ENCODE measurements at regions not wholly inside any gene's neighbourhood (a gene's known extent, or its start where the extent isn't known, plus 50 kb on each side); places are given as distances from the start of the nearest gene placed in this dataset.
"Not testable (repeated sequence)": the region's sequence is repeated elsewhere in the genome, so short reads cannot be mapped to it uniquely, and the experiment has no call there.

- H3K4me3 Mint-ChIP-seq; ATAC-seq (replicated peaks; ENCODE audit: extremely low read depth, poor library complexity, severe bottlenecking); H3K4me1 Mint-ChIP-seq; H3K27me3 Mint-ChIP-seq; DNase-seq (ENCODE audit: low spot score in 2 of 2); H3K36me3 Mint-ChIP-seq (ENCODE audit: insufficient read depth); H3K27ac Mint-ChIP-seq (ENCODE audit: low read depth): not testable (repeated sequence)
- H3K9me3 Mint-ChIP-seq = peaks cover 12% of the 10 kb centered on the region
Observed at GRCh38 chr3:110001905-110002304, 664.6 kb upstream of the DPPA4 start.

GRCh38 chr3:110006913-110007312 is 669.6 kb upstream of the DPPA4 start:
- no peaks in the 10 kb centered on the region for H3K4me1 Mint-ChIP-seq
- peaks cover 9% of the 10 kb centered on the region for H3K27me3 Mint-ChIP-seq
- H3K27ac Mint-ChIP-seq (ENCODE audit: low read depth) = no peak overlapping the region
- no peak for DNase-seq (ENCODE audit: low spot score in 2 of 2)
- H3K9me3 Mint-ChIP-seq = no peaks in the 10 kb centered on the region
- no peak for ATAC-seq (replicated peaks; ENCODE audit: extremely low read depth, poor library complexity, severe bottlenecking)
- no peak overlapping the region for H3K4me3 Mint-ChIP-seq
- H3K36me3 Mint-ChIP-seq (ENCODE audit: insufficient read depth) = no peaks in the 10 kb centered on the region

GRCh38 chr3:110015231-110015963 is 678.1 kb upstream of the DPPA4 start:
- H3K4me1 Mint-ChIP-seq = no peaks in the 10 kb centered on the region
- no peaks in the 10 kb centered on the region for H3K27me3 Mint-ChIP-seq
- no peaks in the 10 kb centered on the region for H3K9me3 Mint-ChIP-seq
- H3K4me3 Mint-ChIP-seq = no peak overlapping the region
- no peak overlapping the region for H3K27ac Mint-ChIP-seq (ENCODE audit: low read depth)
- H3K36me3 Mint-ChIP-seq (ENCODE audit: insufficient read depth) = no peaks in the 10 kb centered on the region
- ATAC-seq (replicated peaks; ENCODE audit: extremely low read depth, poor library complexity, severe bottlenecking) = no peak
- DNase-seq (ENCODE audit: low spot score in 2 of 2) = no peak

- no peak for ATAC-seq (replicated peaks; ENCODE audit: extremely low read depth, poor library complexity, severe bottlenecking)
- no peaks in the 10 kb centered on the region for H3K27me3 Mint-ChIP-seq
- DNase-seq (ENCODE audit: low spot score in 2 of 2) = no peak
- no peaks in the 10 kb centered on the region for H3K9me3 Mint-ChIP-seq
- no peaks in the 10 kb centered on the region for H3K36me3 Mint-ChIP-seq (ENCODE audit: insufficient read depth)
- H3K4me1 Mint-ChIP-seq = no peaks in the 10 kb centered on the region
- H3K27ac Mint-ChIP-seq (ENCODE audit: low read depth) = no peak overlapping the region
- no peak overlapping the region for H3K4me3 Mint-ChIP-seq
Observed at GRCh38 chr3:110016235-110016815, 679.0 kb upstream of the DPPA4 start.

GRCh38 chr3:110017304-110017703 is 680.0 kb upstream of the DPPA4 start:
- Mint-ChIP-seq H3K36me3 (ENCODE audit: insufficient read depth) (no peaks in the 10 kb centered on the region), H3K27me3 (no peaks in the 10 kb centered on the region), H3K4me1 (no peaks in the 10 kb centered on the region), H3K4me3 (no peak overlapping the region), H3K9me3 (no peaks in the 10 kb centered on the region), H3K27ac (ENCODE audit: low read depth) (no peak overlapping the region)
- DNase-seq (ENCODE audit: low spot score in 2 of 2) (no peak), ATAC-seq (replicated peaks; ENCODE audit: extremely low read depth, poor library complexity, severe bottlenecking) (no peak)

GRCh38 chr3:110021659-110022058 is 684.3 kb upstream of the DPPA4 start:
- no peaks in the 10 kb centered on the region for H3K9me3 Mint-ChIP-seq
- no peak overlapping the region for H3K4me3 Mint-ChIP-seq
- DNase-seq (ENCODE audit: low spot score in 2 of 2) (no peak), ATAC-seq (replicated peaks; ENCODE audit: extremely low read depth, poor library complexity, severe bottlenecking) (no peak)
- no peak overlapping the region for H3K27ac Mint-ChIP-seq (ENCODE audit: low read depth)
- H3K4me1 Mint-ChIP-seq = no peaks in the 10 kb centered on the region
- no peaks in the 10 kb centered on the region for H3K27me3 Mint-ChIP-seq
- H3K36me3 Mint-ChIP-seq (ENCODE audit: insufficient read depth) = no peaks in the 10 kb centered on the region

- not testable (repeated sequence) for H3K9me3 Mint-ChIP-seq; H3K4me3 Mint-ChIP-seq; H3K27me3 Mint-ChIP-seq; DNase-seq (ENCODE audit: low spot score in 2 of 2); H3K36me3 Mint-ChIP-seq (ENCODE audit: insufficient read depth); H3K4me1 Mint-ChIP-seq; H3K27ac Mint-ChIP-seq (ENCODE audit: low read depth); ATAC-seq (replicated peaks; ENCODE audit: extremely low read depth, poor library complexity, severe bottlenecking)
Observed at GRCh38 chr3:110023022-110023421, 685.7 kb upstream of the DPPA4 start.

- no peak overlapping the region for H3K4me3 Mint-ChIP-seq
- DNase-seq (ENCODE audit: low spot score in 2 of 2) = no peak
- ATAC-seq (replicated peaks; ENCODE audit: extremely low read depth, poor library complexity, severe bottlenecking) = no peak
- no peak overlapping the region for H3K27ac Mint-ChIP-seq (ENCODE audit: low read depth)
- no peaks in the 10 kb centered on the region for H3K9me3 Mint-ChIP-seq
- H3K4me1 Mint-ChIP-seq = no peaks in the 10 kb centered on the region
- no peaks in the 10 kb centered on the region for H3K36me3 Mint-ChIP-seq (ENCODE audit: insufficient read depth)
- H3K27me3 Mint-ChIP-seq = no peaks in the 10 kb centered on the region
Observed at GRCh38 chr3:110026421-110026820, 689.1 kb upstream of the DPPA4 start.

- Mint-ChIP-seq H3K36me3 (ENCODE audit: insufficient read depth) (no peaks in the 10 kb centered on the region), H3K4me1 (no peaks in the 10 kb centered on the region), H3K27me3 (no peaks in the 10 kb centered on the region), H3K9me3 (no peaks in the 10 kb centered on the region), H3K4me3 (no peak overlapping the region), H3K27ac (ENCODE audit: low read depth) (no peak overlapping the region)
- ATAC-seq (replicated peaks; ENCODE audit: extremely low read depth, poor library complexity, severe bottlenecking) (no peak), DNase-seq (ENCODE audit: low spot score in 2 of 2) (no peak)
Observed at GRCh38 chr3:110027446-110028080, 690.2 kb upstream of the DPPA4 start.

GRCh38 chr3:110031975-110032374 is 694.6 kb upstream of the DPPA4 start:
- ATAC-seq (replicated peaks; ENCODE audit: extremely low read depth, poor library complexity, severe bottlenecking) = no peak
- Mint-ChIP-seq H3K27ac (ENCODE audit: low read depth) (no peak overlapping the region), H3K9me3 (no peaks in the 10 kb centered on the region), H3K4me1 (no peaks in the 10 kb centered on the region), H3K36me3 (ENCODE audit: insufficient read depth) (no peaks in the 10 kb centered on the region), H3K27me3 (no peaks in the 10 kb centered on the region), H3K4me3 (no peak overlapping the region)
- DNase-seq (ENCODE audit: low spot score in 2 of 2) = no peak

GRCh38 chr3:110059431-110059830 is 722.1 kb upstream of the DPPA4 start:
- ATAC-seq (replicated peaks; ENCODE audit: extremely low read depth, poor library complexity, severe bottlenecking) (no peak), DNase-seq (ENCODE audit: low spot score in 2 of 2) (no peak)
- no peak overlapping the region for H3K4me3 Mint-ChIP-seq
- no peak overlapping the region for H3K27ac Mint-ChIP-seq (ENCODE audit: low read depth)
- H3K36me3 Mint-ChIP-seq (ENCODE audit: insufficient read depth) = no peaks in the 10 kb centered on the region
- H3K4me1 Mint-ChIP-seq = no peaks in the 10 kb centered on the region
- no peaks in the 10 kb centered on the region for H3K27me3 Mint-ChIP-seq
- H3K9me3 Mint-ChIP-seq = no peaks in the 10 kb centered on the region

GRCh38 chr3:110062716-110063115 is 725.4 kb upstream of the DPPA4 start:
- no peaks in the 10 kb centered on the region for H3K27me3 Mint-ChIP-seq
- no peak overlapping the region for H3K4me3 Mint-ChIP-seq
- no peaks in the 10 kb centered on the region for H3K36me3 Mint-ChIP-seq (ENCODE audit: insufficient read depth)
- no peaks in the 10 kb centered on the region for H3K4me1 Mint-ChIP-seq
- ATAC-seq (replicated peaks; ENCODE audit: extremely low read depth, poor library complexity, severe bottlenecking) = no peak
- H3K27ac Mint-ChIP-seq (ENCODE audit: low read depth) = no peak overlapping the region
- H3K9me3 Mint-ChIP-seq = no peaks in the 10 kb centered on the region
- DNase-seq (ENCODE audit: low spot score in 2 of 2) = no peak

GRCh38 chr3:110063178-110063577 is 725.8 kb upstream of the DPPA4 start:
- Mint-ChIP-seq H3K9me3 (no peaks in the 10 kb centered on the region), H3K36me3 (ENCODE audit: insufficient read depth) (no peaks in the 10 kb centered on the region), H3K4me3 (no peak overlapping the region), H3K27ac (ENCODE audit: low read depth) (no peak overlapping the region), H3K27me3 (no peaks in the 10 kb centered on the region), H3K4me1 (no peaks in the 10 kb centered on the region)
- ATAC-seq (replicated peaks; ENCODE audit: extremely low read depth, poor library complexity, severe bottlenecking) (no peak), DNase-seq (ENCODE audit: low spot score in 2 of 2) (no peak)

Data from central memory CD8-positive, alpha-beta T cell (primary cell).